ENCODE measurements at regions not wholly inside any gene's neighbourhood (a gene's known extent, or its start where the extent isn't known, plus 50 kb on each side); places are given as distances from the start of the nearest gene placed in this dataset.

GRCh38 chr1:4149831-4150230, 249.8 kb upstream of the C1orf174 start:
- peaks cover 0 to 6% of the 10 kb centered on the region in 2 donors for H3K27me3 ChIP-seq
- intact Hi-C loops (cut with DNase I; ENCODE audit: low total_unique reads) = no loop called here
- H3K4me3 ChIP-seq = no peak overlapping the region
- no peak for DNase-seq
- no peaks in the 10 kb centered on the region for H3K36me3 ChIP-seq
- no peaks in the 10 kb centered on the region for H3K9me3 ChIP-seq
- H3K4me1 ChIP-seq = no peaks in the 10 kb centered on the region
- TF ChIP-seq CTCF (IDR thresholded peaks at IDR 0.05) = no peak
- H3K27ac ChIP-seq = no peak overlapping the region

GRCh38 chr1:4150262-4150661, 250.2 kb upstream of the C1orf174 start:
- H3K4me3 ChIP-seq = no peak overlapping the region
- no peaks in the 10 kb centered on the region for H3K4me1 ChIP-seq
- DNase-seq = no peak
- peaks cover 0 to 6% of the 10 kb centered on the region in 2 donors for H3K27me3 ChIP-seq
- intact Hi-C loops (cut with DNase I; ENCODE audit: low total_unique reads) = no loop called here
- no peak overlapping the region for H3K27ac ChIP-seq
- no peaks in the 10 kb centered on the region for H3K36me3 ChIP-seq
- no peaks in the 10 kb centered on the region for H3K9me3 ChIP-seq
- TF ChIP-seq CTCF (IDR thresholded peaks at IDR 0.05) = no peak

GRCh38 chr1:4152266-4152665, 252.2 kb upstream of the C1orf174 start:
- intact Hi-C loops (cut with DNase I; ENCODE audit: low total_unique reads) = no loop called here
- H3K9me3 ChIP-seq = no peaks in the 10 kb centered on the region
- H3K27ac ChIP-seq = no peak overlapping the region
- H3K4me3 ChIP-seq = no peak overlapping the region
- peaks cover 0 to 11% of the 10 kb centered on the region in 2 donors for H3K27me3 ChIP-seq
- H3K4me1 ChIP-seq = no peaks in the 10 kb centered on the region
- no peak for TF ChIP-seq CTCF (IDR thresholded peaks at IDR 0.05)
- no peak for DNase-seq
- H3K36me3 ChIP-seq = no peaks in the 10 kb centered on the region

GRCh38 chr1:4153571-4153970, 253.5 kb upstream of the C1orf174 start:
- H3K27me3 ChIP-seq = peaks cover 0 to 11% of the 10 kb centered on the region in 2 donors
- DNase-seq = no peak
- intact Hi-C loops (cut with DNase I; ENCODE audit: low total_unique reads) = no loop called here
- H3K36me3 ChIP-seq = no peaks in the 10 kb centered on the region
- H3K4me1 ChIP-seq = no peaks in the 10 kb centered on the region
- no peaks in the 10 kb centered on the region for H3K9me3 ChIP-seq
- H3K27ac ChIP-seq = no peak overlapping the region
- no peak overlapping the region for H3K4me3 ChIP-seq
- no peak for TF ChIP-seq CTCF (IDR thresholded peaks at IDR 0.05)

GRCh38 chr1:4156241-4156973, 256.3 kb upstream of the C1orf174 start:
- intact Hi-C loops (cut with DNase I; ENCODE audit: low total_unique reads) = no loop called here
- TF ChIP-seq CTCF (IDR thresholded peaks at IDR 0.05) = no peak
- H3K27ac ChIP-seq = no peak overlapping the region
- no peaks in the 10 kb centered on the region for H3K36me3 ChIP-seq
- H3K4me3 ChIP-seq = no peak overlapping the region
- no peaks in the 10 kb centered on the region for H3K9me3 ChIP-seq
- H3K4me1 ChIP-seq = no peaks in the 10 kb centered on the region
- no peak for DNase-seq
- H3K27me3 ChIP-seq = peaks cover 0 to 15% of the 10 kb centered on the region in 2 donors

Measured in tibial artery (tissue), 4 donors.